HFF-Myc (cell line): ENCODE measurements at regions not wholly inside any gene's neighbourhood (a gene's known extent, or its start where the extent isn't known, plus 50 kb on each side); places are given as distances from the start of the nearest gene placed in this dataset.

Experiments used
- DNase-seq: peaks from one replicate; pipeline ENCODE4 v3.0.0-alpha.2; 2011; ENCODE audit warnings: low read depth; ENCODE audit errors: extremely low read depth
- H3K4me3 ChIP-seq: replicated peaks from 2 replicates; pipeline ENCODE4 v1.5.1; 2011; ENCODE audit warnings: low read depth, mild to moderate bottlenecking, control low read depth, low read length
- CTCF ChIP-seq: IDR thresholded peaks from 2 replicates; pipeline ENCODE4 v1.5.1; 2012; ENCODE audit warnings: mild to moderate bottlenecking, low read depth, low read length, control low read depth; ENCODE audit errors: missing control alignments

GRCh38 chr14:87102811-87103378, 890.1 kb downstream of the GALC start:
- TF ChIP-seq CTCF = no peak
- DNase-seq = no peak
- no peak overlapping the region for H3K4me3 ChIP-seq

DNA sequence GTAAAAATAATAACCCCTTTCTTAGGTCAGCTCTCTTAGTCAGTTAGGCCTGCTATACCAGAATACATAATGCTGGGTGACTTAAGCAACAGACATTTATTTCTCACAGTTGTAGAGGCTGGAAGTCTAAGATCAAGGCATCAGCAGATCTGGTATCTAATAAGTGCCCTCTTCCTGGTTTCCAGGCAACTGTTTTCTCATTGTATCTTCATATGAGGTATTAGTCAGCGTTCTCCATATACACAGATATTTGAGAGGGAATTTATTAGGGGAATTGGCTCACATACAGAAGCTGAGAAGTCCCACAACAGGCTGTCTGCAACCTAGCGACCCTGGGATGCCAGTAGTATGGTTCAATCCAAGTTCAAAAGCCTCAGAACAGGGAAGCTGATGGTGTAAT, 896.0 kb downstream of the GALC start:
- TF ChIP-seq CTCF = no peak
- no peak overlapping the region for H3K4me3 ChIP-seq
- DNase-seq = peak; percentile 21

- H3K4me3 ChIP-seq = no peak overlapping the region
- no peak for DNase-seq
- no peak for TF ChIP-seq CTCF
Measured at GRCh38 chr14:87094913-87095312, 898.1 kb downstream of the GALC start.

DNA sequence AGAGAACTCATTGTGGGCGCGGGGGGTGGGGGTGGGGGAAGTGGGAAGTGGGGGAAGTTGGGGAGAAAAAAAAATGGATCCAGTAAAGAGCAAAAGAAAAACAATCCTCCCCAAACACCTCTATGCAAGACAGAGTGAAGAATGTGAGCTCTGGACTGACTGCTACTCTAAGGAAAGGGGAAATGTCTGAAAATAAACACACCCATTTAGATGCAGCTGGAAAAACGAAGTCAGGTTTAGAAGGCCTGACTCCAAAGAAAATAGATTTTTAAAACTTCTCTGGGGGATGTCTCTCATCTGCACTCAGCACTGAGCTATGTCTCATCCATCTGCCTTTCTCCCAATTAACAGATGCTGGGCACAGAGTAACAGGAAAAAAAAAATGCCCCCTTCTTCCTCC, 904.4 kb downstream of the GALC start:
- no peak for DNase-seq
- no peak for TF ChIP-seq CTCF
- H3K4me3 ChIP-seq = no peak overlapping the region

DNA sequence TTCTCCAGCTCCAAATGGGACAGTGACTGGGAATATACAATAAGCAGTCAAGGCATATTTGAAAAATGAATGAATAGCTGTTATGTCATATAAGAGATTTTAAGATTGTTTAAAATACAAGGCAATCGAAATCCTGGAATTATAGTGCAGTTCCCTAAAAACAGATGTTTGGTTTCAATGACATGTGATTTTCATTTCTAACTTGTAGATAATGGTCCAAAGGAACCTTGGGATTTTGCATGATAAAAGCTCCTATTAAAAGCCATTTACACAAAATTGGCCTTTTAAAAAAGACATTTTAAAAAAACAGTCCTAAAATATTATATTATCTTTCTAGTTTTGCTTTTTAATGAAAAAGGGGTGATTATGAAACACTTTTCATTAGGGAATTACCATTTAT, 905.1 kb downstream of the GALC start:
- H3K4me3 ChIP-seq = no peak overlapping the region
- TF ChIP-seq CTCF = no peak
- no peak for DNase-seq

- no peak for DNase-seq
- no peak overlapping the region for H3K4me3 ChIP-seq
- TF ChIP-seq CTCF = no peak
Measured at GRCh38 chr14:87084908-87085307, 908.1 kb downstream of the GALC start.

DNA sequence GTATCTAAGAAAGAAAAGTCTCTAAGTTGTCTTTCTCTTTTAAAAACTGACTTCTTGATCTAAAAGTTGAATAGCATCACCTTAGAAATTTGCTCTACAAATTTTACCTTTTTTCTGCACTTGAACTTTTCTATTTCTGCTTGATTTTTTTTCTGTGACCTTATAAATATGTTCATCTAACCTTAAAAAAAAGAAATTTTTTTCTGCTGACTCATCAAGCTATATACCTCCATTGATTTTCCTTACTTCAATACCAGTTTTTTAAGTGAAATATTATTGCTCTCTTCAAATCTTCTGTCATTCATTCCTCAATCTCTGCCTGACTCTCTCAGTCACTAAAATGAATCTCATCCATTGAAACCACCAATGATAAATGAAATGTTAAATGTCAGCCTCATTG, 910.1 kb downstream of the GALC start:
- no peak for DNase-seq
- no peak overlapping the region for H3K4me3 ChIP-seq
- TF ChIP-seq CTCF = no peak
